ENCODE measurements at regions not wholly inside any gene's neighbourhood (a gene's known extent, or its start where the extent isn't known, plus 50 kb on each side); places are given as distances from the start of the nearest gene placed in this dataset.
"Not testable (repeated sequence)": the region's sequence is repeated elsewhere in the genome, so short reads cannot be mapped to it uniquely, and the experiment has no call there.

DNA sequence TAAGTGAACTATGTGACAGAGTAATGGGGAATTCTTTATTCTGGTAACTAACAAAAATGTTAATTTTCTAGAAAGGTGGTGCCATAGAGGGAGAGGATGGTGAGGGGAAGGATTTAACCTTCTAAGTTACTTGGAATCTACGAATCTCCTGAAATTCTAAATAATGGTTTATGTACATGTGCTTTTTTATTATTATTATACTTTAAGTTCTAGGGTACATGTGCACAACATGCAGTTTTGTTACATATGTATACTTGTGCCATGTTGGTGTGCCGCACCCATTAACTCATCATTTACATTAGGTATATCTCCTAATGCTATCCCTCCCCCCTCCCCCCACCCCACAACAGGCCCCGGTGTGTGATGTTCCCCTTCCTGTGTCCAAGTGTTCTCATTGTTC lies 227.1 kb upstream of the MME start:
- TF ChIP-seq, protein P1, sequence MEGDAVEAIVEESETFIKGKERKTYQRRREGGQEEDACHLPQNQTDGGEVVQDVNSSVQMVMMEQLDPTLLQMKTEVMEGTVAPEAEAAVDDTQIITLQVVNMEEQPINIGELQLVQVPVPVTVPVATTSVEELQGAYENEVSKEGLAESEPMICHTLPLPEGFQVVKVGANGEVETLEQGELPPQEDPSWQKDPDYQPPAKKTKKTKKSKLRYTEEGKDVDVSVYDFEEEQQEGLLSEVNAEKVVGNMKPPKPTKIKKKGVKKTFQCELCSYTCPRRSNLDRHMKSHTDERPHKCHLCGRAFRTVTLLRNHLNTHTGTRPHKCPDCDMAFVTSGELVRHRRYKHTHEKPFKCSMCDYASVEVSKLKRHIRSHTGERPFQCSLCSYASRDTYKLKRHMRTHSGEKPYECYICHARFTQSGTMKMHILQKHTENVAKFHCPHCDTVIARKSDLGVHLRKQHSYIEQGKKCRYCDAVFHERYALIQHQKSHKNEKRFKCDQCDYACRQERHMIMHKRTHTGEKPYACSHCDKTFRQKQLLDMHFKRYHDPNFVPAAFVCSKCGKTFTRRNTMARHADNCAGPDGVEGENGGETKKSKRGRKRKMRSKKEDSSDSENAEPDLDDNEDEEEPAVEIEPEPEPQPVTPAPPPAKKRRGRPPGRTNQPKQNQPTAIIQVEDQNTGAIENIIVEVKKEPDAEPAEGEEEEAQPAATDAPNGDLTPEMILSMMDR (IDR thresholded peaks at IDR 0.05) = not testable (repeated sequence)
- not testable (repeated sequence) for TF ChIP-seq EP300 (IDR thresholded peaks at IDR 0.05)
